HG02798 (cell line): ENCODE measurements at regions not wholly inside any gene's neighbourhood (a gene's known extent, or its start where the extent isn't known, plus 50 kb on each side); places are given as distances from the start of the nearest gene placed in this dataset.
"Not testable (repeated sequence)": the region's sequence is repeated elsewhere in the genome, so short reads cannot be mapped to it uniquely, and the experiment has no call there.

Experiments
- ATAC-seq: cut with Tn5 transposase; IDR thresholded peaks from one replicate; pipeline ENCODE4 v1.9.1; 2021; ENCODE audit warnings: mild to moderate bottlenecking; ENCODE audit not compliant: unreplicated experiment, poor library complexity

DNA sequence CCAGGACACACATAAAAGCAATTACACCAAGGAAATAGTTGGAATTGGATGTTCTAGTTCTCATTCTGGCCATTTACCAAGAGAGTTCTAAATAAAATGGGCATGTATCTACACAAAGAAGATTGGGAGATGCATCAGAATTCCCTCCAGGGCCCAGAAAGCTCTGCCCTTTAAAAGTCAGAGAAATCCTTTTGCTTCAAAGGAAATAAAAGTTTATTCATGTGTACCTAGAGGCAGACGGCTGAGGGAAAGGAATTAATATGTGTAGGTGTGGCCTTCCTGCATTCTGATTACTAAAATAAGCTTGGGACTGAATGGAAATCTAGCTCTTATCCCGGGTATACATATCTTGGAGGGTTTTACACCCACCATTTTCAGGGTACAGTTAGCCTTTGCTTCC, 719.4 kb downstream of the SEMA5A start:
- ATAC-seq, result no peak

DNA sequence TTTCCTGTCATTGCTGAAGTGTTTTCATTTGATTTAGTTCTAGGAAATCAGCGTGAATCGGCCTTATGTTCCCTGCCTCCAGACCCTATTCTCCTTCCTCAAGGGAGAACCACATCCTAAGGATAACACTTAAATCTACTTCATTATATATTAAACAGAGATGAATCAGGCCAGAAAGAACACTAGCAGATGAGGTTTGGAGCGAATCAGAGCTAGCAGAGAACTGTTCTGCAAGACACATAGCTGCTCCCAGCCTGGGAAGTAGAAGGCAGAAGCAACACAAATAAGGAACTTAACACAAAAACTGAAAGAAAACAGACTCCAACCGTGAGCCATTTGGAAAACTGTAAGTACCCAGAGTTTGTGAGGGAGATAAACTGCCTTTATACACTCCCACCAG, 718.2 kb downstream of the SEMA5A start:
- ATAC-seq, result no peak

DNA sequence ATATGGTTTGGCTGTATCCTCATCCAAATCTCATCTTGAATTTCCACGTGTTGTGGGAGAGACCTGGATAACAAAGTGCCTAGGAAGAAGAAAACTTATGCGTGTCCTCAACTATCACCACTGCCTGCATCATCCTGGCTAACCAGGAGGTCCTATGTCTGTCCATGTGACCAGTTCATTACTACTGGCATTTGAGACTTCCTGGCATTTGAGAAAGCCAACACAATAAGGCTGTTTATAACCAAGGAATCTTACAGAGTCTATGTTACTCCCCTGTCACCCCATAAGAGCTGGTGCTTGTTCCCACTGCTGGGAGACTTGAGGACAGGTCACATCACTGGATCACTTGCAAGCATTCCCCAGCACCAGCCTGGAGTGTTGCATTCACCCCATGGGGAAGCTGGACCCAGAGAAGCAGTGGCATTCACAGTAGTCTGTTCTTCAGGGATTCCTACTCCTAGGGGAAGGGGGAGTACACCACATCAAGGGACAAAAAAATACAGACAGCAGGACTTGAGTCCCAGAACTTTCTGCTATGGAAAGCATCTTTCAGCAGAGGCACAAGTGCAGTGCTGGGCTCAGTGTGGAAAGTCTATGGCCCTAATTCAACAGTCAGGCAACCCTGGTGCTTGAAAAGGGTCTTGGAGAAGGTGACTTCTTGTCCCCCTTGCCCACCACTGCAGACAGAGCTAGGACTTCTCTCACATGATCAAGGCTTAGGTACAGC, 717.1 kb downstream of the SEMA5A start:
- no peak for ATAC-seq

DNA sequence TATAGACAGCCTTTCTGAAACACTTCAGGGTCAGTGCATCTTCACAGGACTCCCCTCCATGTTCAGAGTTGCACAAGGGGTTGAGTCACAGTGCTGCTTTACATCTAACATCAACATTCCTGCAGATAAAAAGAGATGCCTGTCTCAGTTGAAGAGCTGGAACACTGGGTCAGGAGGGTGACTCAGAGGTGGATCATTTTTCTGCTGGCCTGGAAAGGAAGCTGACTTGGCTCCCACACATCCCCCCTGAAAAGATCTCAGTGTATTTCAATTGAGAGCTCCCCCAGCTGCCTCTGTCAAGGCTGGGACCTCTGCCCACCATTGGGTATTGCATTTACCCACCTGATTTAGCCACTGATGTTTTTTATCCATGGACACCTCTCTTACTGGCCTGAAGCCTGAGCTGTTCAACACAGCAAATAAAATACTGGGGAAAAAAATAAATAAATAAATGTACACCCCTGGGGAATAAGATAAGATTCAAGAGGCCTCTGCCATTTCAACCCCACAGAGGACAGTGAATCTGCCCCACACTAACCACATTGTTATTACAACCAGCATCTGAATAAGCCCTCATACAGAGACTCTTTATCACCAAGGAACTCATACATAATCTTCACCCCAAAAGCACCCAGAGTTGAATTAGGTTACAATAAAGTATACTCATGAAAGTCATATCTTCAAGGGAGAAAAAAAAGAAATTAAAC, 716.4 kb downstream of the SEMA5A start:
- ATAC-seq, result no peak

DNA sequence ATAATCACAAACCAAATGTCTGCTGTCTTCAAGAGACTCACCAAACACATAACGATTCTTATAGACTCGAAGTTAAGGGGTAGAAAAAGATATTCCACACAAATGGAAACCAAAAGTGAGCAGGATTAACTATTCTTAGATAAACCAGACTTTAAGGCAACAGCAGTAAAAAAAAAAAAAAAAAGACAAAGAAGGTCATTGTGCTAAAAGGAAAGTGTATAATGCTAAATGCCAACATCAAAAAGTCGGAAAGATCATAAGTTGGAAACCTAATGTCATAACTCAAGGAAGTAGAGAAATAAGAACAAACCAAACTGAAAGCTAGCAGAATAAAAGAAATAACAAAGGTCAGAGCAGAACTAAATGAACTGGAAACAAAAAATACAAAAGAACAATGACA, 714.6 kb downstream of the SEMA5A start:
- ATAC-seq, result no peak

DNA sequence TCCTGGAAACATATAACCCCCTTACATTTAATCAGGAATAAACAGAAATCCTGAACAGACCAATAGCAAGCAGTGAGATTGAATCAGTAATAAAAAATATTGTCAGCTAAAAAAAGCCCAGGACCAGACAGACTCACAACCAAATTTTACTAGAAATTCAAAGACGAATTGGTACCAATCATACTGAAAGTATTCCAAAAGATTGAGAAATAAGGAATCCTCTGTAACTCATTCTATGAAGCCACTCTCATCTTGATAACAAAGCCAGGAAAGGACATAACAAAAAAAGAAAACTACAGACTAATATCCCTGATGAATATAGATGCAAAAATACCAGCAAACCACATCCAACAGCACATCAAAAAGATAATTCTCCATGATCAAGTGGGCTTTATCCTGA, 714.0 kb downstream of the SEMA5A start:
- ATAC-seq, result no peak

DNA sequence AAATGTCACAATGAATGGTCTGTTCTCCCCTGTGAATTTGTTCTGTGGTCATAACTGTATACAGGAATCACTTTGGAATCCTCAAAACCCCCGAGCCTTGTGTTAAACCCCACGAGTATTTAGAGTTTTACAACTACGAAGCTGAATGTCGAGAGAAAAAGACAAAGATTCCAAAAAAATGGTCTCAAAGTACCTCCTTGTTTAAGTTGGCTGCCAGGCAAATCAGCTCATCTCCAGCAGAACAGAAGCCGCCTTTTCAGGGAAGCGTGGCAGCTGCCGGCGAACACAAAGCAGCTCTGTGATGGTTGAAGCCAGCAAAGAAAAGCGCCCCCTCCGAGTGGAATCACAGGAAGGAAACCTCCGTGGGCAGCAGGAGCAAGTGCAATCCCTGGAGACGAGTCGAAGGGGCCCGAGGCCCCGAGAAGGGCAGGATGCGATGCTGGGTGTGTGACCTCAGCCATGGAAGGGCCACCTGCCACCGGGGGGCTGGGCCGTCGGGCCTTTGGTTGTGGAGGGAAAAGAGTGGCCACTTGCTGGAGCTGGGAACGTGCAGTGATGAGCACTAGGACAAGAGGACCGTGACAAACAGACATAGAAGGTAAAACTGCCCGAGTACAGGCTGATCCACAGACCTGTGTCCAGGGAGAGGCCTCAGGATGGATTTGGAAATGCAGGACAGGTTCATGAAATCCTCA, 706.4 kb downstream of the SEMA5A start:
- no peak for ATAC-seq

DNA sequence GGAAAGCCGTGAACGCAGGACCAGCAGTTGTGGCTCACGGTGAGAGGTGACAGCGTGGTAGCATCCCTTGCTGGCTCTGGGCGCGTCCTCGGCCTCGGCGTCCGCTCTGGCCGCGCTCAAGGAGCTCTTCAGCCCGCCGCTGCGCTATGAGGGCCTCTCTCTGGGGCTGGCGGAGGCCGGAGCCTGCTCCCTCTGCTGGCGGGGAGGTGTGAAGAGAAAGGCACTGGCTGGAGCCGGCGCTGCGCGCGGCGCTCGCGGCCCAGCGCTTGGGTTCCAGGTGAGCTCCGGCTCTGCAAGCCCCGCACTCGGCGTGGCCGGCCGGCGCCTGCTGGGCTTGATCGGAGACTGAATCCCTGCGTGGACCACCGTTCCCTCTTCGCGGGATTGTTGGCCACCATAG, 705.6 kb downstream of the SEMA5A start:
- no peak for ATAC-seq

DNA sequence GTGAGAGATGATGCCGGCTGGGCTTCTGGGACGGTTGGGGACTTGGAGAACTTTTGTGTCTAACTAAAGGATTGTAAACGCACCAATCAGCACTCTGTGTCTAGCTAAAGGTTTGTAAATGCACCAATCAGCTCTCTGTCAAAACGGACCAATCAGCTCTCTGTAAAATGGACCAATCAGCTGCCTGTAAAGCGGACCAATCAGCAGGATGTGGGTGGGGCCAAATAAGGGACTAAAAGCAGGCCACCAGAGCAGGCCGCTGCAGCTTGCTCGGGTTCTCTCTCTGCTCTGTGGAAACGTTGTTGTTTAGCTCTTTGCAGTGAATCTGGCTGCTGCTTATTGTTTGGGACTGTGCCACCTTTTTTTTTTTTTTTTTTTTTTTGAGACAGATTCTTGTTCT, 705.1 kb downstream of the SEMA5A start:
- ATAC-seq, result not testable (repeated sequence)

DNA sequence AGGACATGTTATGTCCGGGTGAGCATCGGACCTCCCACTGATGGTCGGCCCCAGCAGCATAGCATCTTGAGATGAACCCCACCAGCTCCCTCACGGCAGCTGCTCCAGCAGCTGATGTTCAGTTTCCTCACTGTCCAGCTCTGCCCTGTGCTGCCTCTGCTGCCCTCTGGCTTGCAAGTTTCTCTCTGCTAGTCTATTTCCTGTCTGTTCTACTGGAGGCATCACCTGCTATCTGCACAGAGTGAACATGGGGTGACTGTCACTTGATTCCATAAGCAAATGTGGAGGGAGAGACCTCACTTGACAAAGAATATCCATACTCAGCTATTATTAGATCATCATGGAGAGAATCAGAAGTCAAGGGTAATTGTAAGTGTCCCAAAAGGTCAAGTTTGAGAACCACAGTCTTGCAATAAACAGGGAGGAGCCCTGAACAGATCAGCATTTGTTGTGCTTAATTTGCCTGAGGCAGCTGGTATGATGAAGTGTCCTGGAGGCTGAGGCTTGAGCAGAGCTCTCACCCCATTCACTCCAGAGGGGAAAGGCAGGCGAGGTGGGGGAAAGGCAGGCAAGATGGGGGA, 702.8 kb downstream of the SEMA5A start:
- no peak for ATAC-seq

DNA sequence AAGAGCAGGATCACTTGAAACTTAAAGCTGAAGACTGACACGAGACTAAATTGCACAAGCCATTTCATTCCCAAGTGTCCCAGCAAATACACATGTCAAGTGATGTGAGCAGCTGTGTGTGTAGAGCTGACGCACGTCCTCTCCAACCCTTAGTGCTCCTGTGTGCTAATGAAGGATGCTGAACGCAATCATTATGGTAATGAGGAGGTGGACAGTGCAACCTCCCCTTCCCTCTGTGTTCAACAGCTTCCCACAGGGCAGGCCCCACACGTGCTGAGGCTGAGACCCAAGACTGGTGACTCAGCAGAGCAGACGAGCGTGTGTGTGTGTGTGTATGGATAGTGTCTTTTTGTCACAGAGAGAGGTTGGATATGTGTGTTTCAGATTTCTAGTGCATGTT, 702.1 kb downstream of the SEMA5A start:
- ATAC-seq, result no peak

DNA sequence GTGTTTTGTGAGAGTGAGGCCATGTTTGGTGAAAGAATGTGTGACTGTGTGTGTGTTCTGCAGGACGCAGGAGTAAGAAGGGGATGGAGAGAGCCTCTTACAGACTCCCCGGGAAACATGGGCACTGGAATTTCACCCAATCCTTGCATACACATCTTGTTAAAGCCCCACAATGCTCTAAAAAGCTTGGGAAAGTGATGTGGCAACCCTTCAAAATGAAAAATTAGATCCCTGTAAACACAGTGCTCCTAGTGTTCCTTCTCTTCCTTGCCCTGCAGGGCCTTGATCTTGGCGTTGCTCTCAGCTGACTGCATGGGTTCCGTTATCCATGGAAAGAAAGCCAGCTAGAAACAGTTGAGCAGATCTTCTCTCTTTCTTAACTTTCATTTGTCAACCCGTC, 701.7 kb downstream of the SEMA5A start:
- no peak for ATAC-seq

DNA sequence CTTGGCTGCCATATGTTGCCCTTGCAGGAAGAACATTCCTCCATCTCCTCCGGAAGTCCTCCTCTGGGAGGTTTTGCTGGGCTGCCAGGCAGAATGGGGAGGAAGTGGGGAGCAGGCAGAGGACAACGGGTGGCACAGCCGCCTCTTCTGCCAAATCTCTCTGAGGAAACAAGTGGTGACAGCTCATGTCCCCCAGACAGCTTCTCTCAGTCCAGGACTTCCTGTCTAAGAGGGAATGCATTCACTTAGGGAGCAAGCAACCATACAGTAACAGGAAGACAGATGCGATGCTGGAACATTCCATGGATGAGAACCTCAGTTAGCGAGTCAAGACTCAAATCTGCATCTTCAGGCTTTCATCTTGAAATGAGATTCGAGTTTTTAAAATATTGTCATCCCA, 701.0 kb downstream of the SEMA5A start:
- no peak for ATAC-seq

DNA sequence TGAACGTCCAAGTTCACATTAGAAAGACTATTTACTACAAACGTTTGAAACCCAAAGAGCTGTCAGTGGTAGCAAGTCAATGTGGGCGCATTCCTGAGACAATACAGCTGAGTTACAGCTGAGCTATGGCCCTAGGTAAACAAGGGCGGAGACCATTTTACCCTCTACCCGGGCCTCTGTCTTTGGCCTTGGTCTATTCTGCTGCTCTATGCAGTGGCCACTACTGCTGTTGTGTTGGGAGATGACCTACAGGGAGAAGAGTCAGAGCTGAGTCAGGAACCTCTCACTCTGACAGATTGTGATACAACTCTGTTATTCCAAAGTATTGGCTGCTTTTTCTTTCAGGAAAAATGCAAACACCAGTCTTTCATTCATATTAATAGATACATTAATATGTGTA, 700.6 kb downstream of the SEMA5A start:
- ATAC-seq, result no peak

DNA sequence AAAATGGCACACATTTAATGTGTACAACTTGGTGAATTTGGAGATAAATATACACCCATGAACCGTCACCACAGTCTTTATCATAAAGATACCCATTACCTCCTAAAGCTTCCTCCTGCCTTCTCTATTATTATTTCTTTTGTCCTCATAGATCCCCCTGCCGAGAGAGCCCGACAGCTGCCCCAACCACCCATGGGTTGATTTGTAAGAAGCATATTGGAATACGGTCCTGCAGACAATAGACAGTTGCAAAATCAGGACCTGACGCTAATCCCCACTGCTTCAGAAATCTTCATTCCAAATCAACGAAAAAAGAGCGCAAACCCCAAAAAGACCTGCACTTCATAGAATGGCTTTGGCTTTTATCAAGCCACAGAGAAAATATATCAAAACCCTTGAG, 697.5 kb downstream of the SEMA5A start:
- ATAC-seq, result no peak

DNA sequence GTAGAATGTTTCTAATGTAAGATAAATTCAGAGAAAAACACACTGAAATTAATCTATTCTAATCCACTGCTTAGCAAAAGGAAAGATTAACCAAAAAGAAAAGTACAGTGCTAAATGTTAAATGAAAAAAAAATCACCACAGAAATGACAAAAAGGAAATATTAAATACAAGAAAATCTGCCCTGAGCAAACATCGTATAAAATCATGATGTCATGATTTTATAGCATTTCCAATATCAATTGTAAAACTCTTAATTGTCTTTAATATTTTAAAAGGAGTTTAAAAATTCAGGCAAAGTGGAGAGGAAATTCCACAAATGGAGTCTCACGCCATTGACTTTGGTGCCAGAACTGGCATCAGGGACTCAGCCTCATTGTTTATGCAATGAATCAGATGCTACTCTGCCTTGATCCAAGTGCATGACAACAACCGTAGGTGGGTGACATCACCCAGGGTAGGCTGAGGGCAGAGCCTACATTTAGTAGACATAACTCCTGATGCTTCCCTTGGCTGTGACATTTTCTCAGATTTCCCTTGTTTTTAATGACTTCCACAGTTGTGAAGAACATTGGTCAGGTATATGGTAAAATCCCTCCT, 696.8 kb downstream of the SEMA5A start:
- no peak for ATAC-seq

DNA sequence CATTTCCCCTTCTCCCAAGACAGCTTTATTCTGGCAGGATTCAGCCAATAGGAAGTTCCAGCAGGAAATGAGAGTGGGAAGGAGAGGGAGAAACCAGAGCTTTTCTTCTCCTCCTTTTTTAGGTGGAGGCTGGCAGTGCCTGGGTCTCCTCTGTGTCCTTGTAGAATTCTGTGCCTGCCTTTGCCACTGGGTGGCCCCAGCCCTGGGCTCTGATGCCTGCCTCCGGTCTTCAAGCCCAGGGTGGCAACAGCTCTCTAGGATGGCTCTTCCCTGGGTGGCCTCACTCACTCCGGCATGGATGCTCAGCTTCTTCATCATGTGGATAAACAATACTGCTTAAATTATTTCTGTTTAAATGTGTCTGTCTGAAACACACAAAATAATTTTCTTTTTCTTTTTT, 694.8 kb downstream of the SEMA5A start:
- no peak for ATAC-seq

DNA sequence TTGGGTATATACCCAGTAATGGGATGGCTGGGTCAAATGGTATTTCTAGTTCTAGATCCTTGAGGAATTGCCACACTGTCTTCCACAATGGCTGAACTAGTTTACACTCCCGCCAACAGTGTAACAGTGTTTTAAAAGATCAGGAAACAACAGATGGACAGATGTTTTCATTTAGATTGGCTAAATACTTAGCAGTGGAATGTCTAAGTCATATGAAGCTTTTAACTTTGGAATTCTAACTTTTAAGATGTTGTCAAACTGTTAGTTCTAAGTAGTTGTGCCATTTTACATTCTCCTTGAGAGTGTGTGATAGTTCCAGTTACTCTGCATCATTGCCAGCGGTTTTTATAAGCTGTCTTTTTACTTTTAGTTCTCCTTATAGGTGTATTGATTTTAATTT, 688.8 kb downstream of the SEMA5A start:
- no peak for ATAC-seq

DNA sequence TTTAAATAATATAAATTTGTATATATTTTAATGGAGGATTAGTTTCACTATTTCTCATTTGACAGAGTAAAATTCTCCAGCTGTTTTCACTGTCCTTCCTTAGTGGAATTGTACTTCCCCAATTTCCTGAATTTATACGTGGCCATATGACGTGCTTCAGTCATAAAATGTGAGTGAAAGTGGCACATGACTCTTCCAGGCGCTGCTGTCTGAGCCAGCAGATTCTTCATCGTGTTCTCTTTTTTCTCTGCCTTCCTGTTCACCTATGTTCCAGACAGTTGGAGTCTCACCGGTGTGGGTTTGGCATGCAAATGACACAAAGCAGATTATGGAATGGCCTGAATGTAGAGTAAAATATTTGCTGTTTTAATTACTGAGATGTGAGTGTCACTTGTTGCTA, 684.1 kb downstream of the SEMA5A start:
- ATAC-seq, result no peak

DNA sequence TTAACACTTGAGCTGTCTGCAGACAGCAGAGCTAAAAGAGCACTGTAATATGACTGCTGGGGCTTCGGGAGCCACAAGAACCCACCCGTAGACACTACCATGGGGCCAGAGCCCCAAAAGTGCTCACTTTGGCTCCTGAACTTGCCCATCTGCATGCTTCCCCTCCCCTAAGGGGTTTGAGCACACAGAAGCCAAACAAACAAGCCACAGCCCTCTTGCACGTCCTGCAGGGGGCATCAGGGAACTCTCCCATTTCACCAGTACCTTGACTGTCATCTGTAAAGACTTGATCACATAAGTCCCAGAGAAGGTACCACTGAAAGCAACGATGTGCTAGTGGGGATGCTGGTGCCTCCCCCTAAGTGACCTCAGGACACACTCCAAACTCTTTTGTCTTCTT, 681.8 kb downstream of the SEMA5A start:
- peak; percentile 70 for ATAC-seq

DNA sequence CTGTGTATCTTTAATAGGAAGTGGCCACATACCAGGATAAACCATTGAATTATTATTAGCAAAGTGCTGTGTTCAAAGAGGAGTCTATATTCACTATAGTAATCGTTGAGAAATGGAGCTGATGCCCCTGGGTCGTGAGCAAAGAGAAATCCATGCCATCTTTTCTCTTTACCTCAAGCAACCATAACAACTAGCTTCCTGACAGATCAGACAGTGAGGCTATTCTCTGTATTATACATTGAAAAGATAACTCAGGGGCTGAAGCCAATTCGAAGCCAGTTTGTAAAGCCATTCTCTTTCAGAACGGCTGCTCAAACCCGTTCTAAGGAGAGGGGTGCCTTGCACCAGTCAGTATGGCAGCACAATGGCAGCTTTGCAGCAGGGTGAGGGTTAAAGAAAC, 680.6 kb downstream of the SEMA5A start:
- ATAC-seq, result no peak
